DND-41 (cell line): ENCODE measurements at regions not wholly inside any gene's neighbourhood (a gene's known extent, or its start where the extent isn't known, plus 50 kb on each side); places are given as distances from the start of the nearest gene placed in this dataset.

Experiments
- ATAC-seq: fragments of 200-7000 bp; cut with Tn5 transposase; 3 replicates; pipeline ENCODE4 v1.9.1; 2021; ENCODE audit warnings: low read depth; ENCODE audit not compliant: insufficient read depth
- DNase-seq: peaks from one replicate; pipeline ENCODE4 v3.0.0-alpha.2; 2020
- H2AFZ ChIP-seq: 2 replicates; pipeline ENCODE4 v1.6.0; 2012; ENCODE audit warnings: low read depth, low read length
- H3K27ac ChIP-seq: 2 replicates; pipeline ENCODE4 v1.5.1; 2012; ENCODE audit warnings: low read length, inconsistent platforms
- H3K27me3 ChIP-seq: fragments of 200-600 bp; sonication (generic); 2 replicates; pipeline ENCODE4 v1.6.0; 2012; ENCODE audit warnings: low read length, mild to moderate bottlenecking, inconsistent platforms; ENCODE audit not compliant: insufficient read depth, poor library complexity
- H3K36me3 ChIP-seq: 2 replicates; pipeline ENCODE4 v1.5.1; 2012; ENCODE audit warnings: low read length, inconsistent platforms; ENCODE audit not compliant: insufficient read depth
- H3K4me1 ChIP-seq: 2 replicates; pipeline ENCODE4 v1.5.1; 2012; ENCODE audit warnings: mild to moderate bottlenecking, low read length; ENCODE audit not compliant: insufficient read depth
- H3K4me2 ChIP-seq: 2 replicates; pipeline ENCODE4 v1.6.0; 2012; ENCODE audit warnings: mild to moderate bottlenecking, moderate library complexity, low read length, inconsistent platforms; ENCODE audit not compliant: insufficient read depth
- H3K4me3 ChIP-seq, 2 experiments: fragments of 200-600 bp in 1 of 2; shearing (Covaris generic) in 1 of 2; 2 replicates each; pipeline ENCODE4 v1.5.1; 2012 to 2016; ENCODE audit warnings: inconsistent platforms in 2 of 2, low read length in 2 of 2, mild to moderate bottlenecking in 2 of 2, low read depth in 1 of 2, moderate library complexity in 1 of 2
- H3K79me2 ChIP-seq: 2 replicates; pipeline ENCODE4 v1.6.0; 2012; ENCODE audit warnings: low read length, inconsistent platforms; ENCODE audit not compliant: insufficient read depth
- H3K9ac ChIP-seq: 2 replicates; pipeline ENCODE4 v1.6.0; 2012; ENCODE audit warnings: low read depth, mild to moderate bottlenecking, inconsistent platforms, low read length, moderate library complexity
- H3K9me3 ChIP-seq: 2 replicates; pipeline ENCODE4 v1.5.1; 2012; ENCODE audit warnings: low read length, moderate library complexity, mild to moderate bottlenecking, inconsistent platforms; ENCODE audit not compliant: insufficient read depth, severe bottlenecking
- H4K20me1 ChIP-seq: 2 replicates; pipeline ENCODE4 v1.6.0; 2012; ENCODE audit warnings: low read length; ENCODE audit not compliant: insufficient read depth
- CTCF ChIP-seq: IDR thresholded peaks from 2 replicates; pipeline ENCODE4 v1.5.1; 2012; ENCODE audit warnings: borderline replicate concordance, low read length, moderate library complexity, mild to moderate bottlenecking; ENCODE audit not compliant: poor library complexity, severe bottlenecking; ENCODE audit errors: extremely low read depth
- EZH2 ChIP-seq: IDR thresholded peaks from 3 replicates; pipeline ENCODE4 v1.6.1; 2012; ENCODE audit warnings: borderline replicate concordance, low read depth, mild to moderate bottlenecking, moderate library complexity, low read length, inconsistent platforms; ENCODE audit not compliant: severe bottlenecking

GRCh38 chr12:34363050-34363673 lies 340.9 kb downstream of the ALG10 start:
- DNase-seq (no peak), ATAC-seq (no peak)
- Histone ChIP-seq H3K4me2 (no peak overlapping the region), H3K9ac (no peak overlapping the region), H3K4me3 (no peak overlapping the region), H3K36me3 (no peaks in the 10 kb centered on the region), H3K4me1 (no peaks in the 10 kb centered on the region), H3K27ac (no peak overlapping the region), H2AFZ (no peak overlapping the region), H3K27me3 (no peaks in the 10 kb centered on the region), H3K79me2 (no peaks in the 10 kb centered on the region), H3K9me3 (peaks cover 47% of the 10 kb centered on the region), H4K20me1 (no peaks in the 10 kb centered on the region)
- TF ChIP-seq CTCF (no peak), EZH2 (no peak)

- no peaks in the 10 kb centered on the region for H3K79me2 ChIP-seq
- H3K9ac ChIP-seq, result no peak overlapping the region
- DNase-seq (no peak), ATAC-seq (no peak)
- H3K4me1 ChIP-seq, result no peaks in the 10 kb centered on the region
- no peak overlapping the region for H3K4me2 ChIP-seq
- H2AFZ ChIP-seq, result no peak overlapping the region
- no peak overlapping the region for H3K27ac ChIP-seq
- H3K4me3 ChIP-seq, result no peak overlapping the region
- no peaks in the 10 kb centered on the region for H3K27me3 ChIP-seq
- peaks cover 55% of the 10 kb centered on the region for H3K9me3 ChIP-seq
- no peaks in the 10 kb centered on the region for H4K20me1 ChIP-seq
- TF ChIP-seq CTCF (no peak), EZH2 (no peak)
- no peaks in the 10 kb centered on the region for H3K36me3 ChIP-seq
Observed at GRCh38 chr12:34368079-34368478, 345.8 kb downstream of the ALG10 start.

- no peak overlapping the region for H3K27ac ChIP-seq
- H3K4me1 ChIP-seq, result no peaks in the 10 kb centered on the region
- H4K20me1 ChIP-seq, result no peaks in the 10 kb centered on the region
- no peaks in the 10 kb centered on the region for H3K79me2 ChIP-seq
- no peak for TF ChIP-seq CTCF
- TF ChIP-seq EZH2, result no peak
- H3K9me3 ChIP-seq, result peaks cover 51% of the 10 kb centered on the region
- no peak overlapping the region for H3K4me2 ChIP-seq
- no peaks in the 10 kb centered on the region for H3K27me3 ChIP-seq
- DNase-seq (no peak), ATAC-seq (no peak)
- H3K4me3 ChIP-seq, result no peak overlapping the region
- no peaks in the 10 kb centered on the region for H3K36me3 ChIP-seq
- H3K9ac ChIP-seq, result no peak overlapping the region
- H2AFZ ChIP-seq, result no peak overlapping the region
Observed at GRCh38 chr12:34371050-34371449, 348.8 kb downstream of the ALG10 start.
